IgD-negative memory B cell (primary cell): ENCODE measurements at regions not wholly inside any gene's neighbourhood (a gene's known extent, or its start where the extent isn't known, plus 50 kb on each side); places are given as distances from the start of the nearest gene placed in this dataset.

Source experiments
- H3K27ac Mint-ChIP-seq, 3 donors: one replicate each; pipeline ENCODE4 v1.8.0; 2020 to 2022; ENCODE audit warnings: mild to moderate bottlenecking in 3 of 3, mixed read lengths in 3 of 3, moderate library complexity in 1 of 3
- H3K27me3 Mint-ChIP-seq: one replicate; pipeline ENCODE4 v1.8.0; 2021; ENCODE audit warnings: mixed read lengths
- H3K36me3 Mint-ChIP-seq: one replicate; pipeline ENCODE4 v1.8.0; 2020; ENCODE audit warnings: mild to moderate bottlenecking, mixed read lengths
- H3K4me1 Mint-ChIP-seq, 3 donors: one replicate each; pipeline ENCODE4 v1.8.0; 2020 to 2022; ENCODE audit warnings: mixed read lengths in 3 of 3, mild to moderate bottlenecking in 1 of 3
- H3K4me3 Mint-ChIP-seq, 4 donors: one replicate each; pipeline ENCODE4 v1.8.0; 2020 to 2022; ENCODE audit warnings: mild to moderate bottlenecking in 4 of 4, mixed read lengths in 4 of 4, moderate library complexity in 3 of 4
- H3K9me3 Mint-ChIP-seq, 3 donors: one replicate each; pipeline ENCODE4 v1.8.0; 2020 to 2021; ENCODE audit warnings: mixed read lengths in 3 of 3, mild to moderate bottlenecking in 1 of 3

GRCh38 chr11:105456950-105457349 is 152.9 kb upstream of the GRIA4 start:
- Mint-ChIP-seq H3K36me3 (no peaks in the 10 kb centered on the region), H3K4me1 (no peaks in the 10 kb centered on the region), H3K9me3 (peaks cover 1 to 8% (median 1%) of the 10 kb centered on the region in 3 donors), H3K27ac (no peak overlapping the region), H3K4me3 (no peak overlapping the region), H3K27me3 (peaks cover 1% of the 10 kb centered on the region)

- H3K27me3 Mint-ChIP-seq: no peaks in the 10 kb centered on the region
- no peak overlapping the region for H3K4me3 Mint-ChIP-seq
- no peak overlapping the region for H3K27ac Mint-ChIP-seq
- no peaks in the 10 kb centered on the region for H3K36me3 Mint-ChIP-seq
- H3K9me3 Mint-ChIP-seq: peaks cover 0 to 14% (median 7%) of the 10 kb centered on the region in 3 donors
- no peaks in the 10 kb centered on the region for H3K4me1 Mint-ChIP-seq
Observed at GRCh38 chr11:105449100-105449734, 160.7 kb upstream of the GRIA4 start.

GRCh38 chr11:105448703-105449079 is 161.2 kb upstream of the GRIA4 start:
- H3K36me3 Mint-ChIP-seq: no peaks in the 10 kb centered on the region
- H3K4me1 Mint-ChIP-seq: no peaks in the 10 kb centered on the region
- H3K9me3 Mint-ChIP-seq: peaks cover 0 to 15% (median 8%) of the 10 kb centered on the region in 3 donors
- no peak overlapping the region for H3K27ac Mint-ChIP-seq
- no peak overlapping the region for H3K4me3 Mint-ChIP-seq
- no peaks in the 10 kb centered on the region for H3K27me3 Mint-ChIP-seq

- H3K27me3 Mint-ChIP-seq: no peaks in the 10 kb centered on the region
- no peaks in the 10 kb centered on the region for H3K36me3 Mint-ChIP-seq
- H3K27ac Mint-ChIP-seq: no peak overlapping the region
- no peak overlapping the region for H3K4me3 Mint-ChIP-seq
- peaks cover 0 to 15% (median 9%) of the 10 kb centered on the region in 3 donors for H3K9me3 Mint-ChIP-seq
- no peaks in the 10 kb centered on the region for H3K4me1 Mint-ChIP-seq
Observed at GRCh38 chr11:105447936-105448702, 161.8 kb upstream of the GRIA4 start.

GRCh38 chr11:105443623-105444022 is 166.2 kb upstream of the GRIA4 start:
- Mint-ChIP-seq H3K9me3 (peaks cover 0 to 15% (median 9%) of the 10 kb centered on the region in 3 donors), H3K27ac (no peak overlapping the region), H3K27me3 (no peaks in the 10 kb centered on the region), H3K4me3 (no peak overlapping the region), H3K4me1 (no peaks in the 10 kb centered on the region), H3K36me3 (no peaks in the 10 kb centered on the region)

- Mint-ChIP-seq H3K9me3 (no peaks in the 10 kb centered on the region), H3K36me3 (no peaks in the 10 kb centered on the region), H3K4me3 (no peak overlapping the region), H3K27ac (no peak overlapping the region), H3K27me3 (no peaks in the 10 kb centered on the region), H3K4me1 (no peaks in the 10 kb centered on the region)
Observed at GRCh38 chr11:105432241-105432995, 177.5 kb upstream of the GRIA4 start.

GRCh38 chr11:105429096-105429910 is 180.6 kb upstream of the GRIA4 start:
- H3K4me3 Mint-ChIP-seq: no peak overlapping the region
- H3K36me3 Mint-ChIP-seq: no peaks in the 10 kb centered on the region
- H3K9me3 Mint-ChIP-seq: no peaks in the 10 kb centered on the region
- no peaks in the 10 kb centered on the region for H3K4me1 Mint-ChIP-seq
- H3K27me3 Mint-ChIP-seq: no peaks in the 10 kb centered on the region
- no peak overlapping the region for H3K27ac Mint-ChIP-seq

GRCh38 chr11:105407101-105407500 is 202.8 kb upstream of the GRIA4 start:
- H3K4me1 Mint-ChIP-seq: no peaks in the 10 kb centered on the region

GRCh38 chr11:105401269-105401809 is 208.5 kb upstream of the GRIA4 start:
- no peak overlapping the region for H3K4me3 Mint-ChIP-seq
- no peaks in the 10 kb centered on the region for H3K36me3 Mint-ChIP-seq
- no peaks in the 10 kb centered on the region for H3K27me3 Mint-ChIP-seq
- H3K4me1 Mint-ChIP-seq: no peaks in the 10 kb centered on the region
- no peak overlapping the region for H3K27ac Mint-ChIP-seq
- peaks cover 0 to 5% (median 0%) of the 10 kb centered on the region in 3 donors for H3K9me3 Mint-ChIP-seq

More at GRCh38 chr11:105407101-105407500, 202.8 kb upstream of the GRIA4 start:
- Mint-ChIP-seq H3K9me3 (peaks cover 0 to 2% (median 0%) of the 10 kb centered on the region in 3 donors), H3K27me3 (no peaks in the 10 kb centered on the region), H3K36me3 (no peaks in the 10 kb centered on the region), H3K27ac (no peak overlapping the region), H3K4me3 (no peak overlapping the region)

GRCh38 chr11:105399511-105399910 is 210.4 kb upstream of the GRIA4 start:
- Mint-ChIP-seq H3K27ac (no peak overlapping the region), H3K4me1 (no peaks in the 10 kb centered on the region), H3K27me3 (no peaks in the 10 kb centered on the region), H3K4me3 (no peak overlapping the region), H3K36me3 (no peaks in the 10 kb centered on the region), H3K9me3 (peaks cover 0 to 5% (median 0%) of the 10 kb centered on the region in 3 donors)

- Mint-ChIP-seq H3K4me1 (no peaks in the 10 kb centered on the region), H3K27ac (no peak overlapping the region), H3K9me3 (peaks cover 0 to 5% (median 0%) of the 10 kb centered on the region in 3 donors), H3K4me3 (no peak overlapping the region), H3K36me3 (no peaks in the 10 kb centered on the region), H3K27me3 (no peaks in the 10 kb centered on the region)
Observed at GRCh38 chr11:105398636-105399035, 211.2 kb upstream of the GRIA4 start.

- Mint-ChIP-seq H3K36me3 (no peaks in the 10 kb centered on the region), H3K27ac (no peak overlapping the region), H3K4me3 (no peak overlapping the region), H3K9me3 (no peaks in the 10 kb centered on the region), H3K4me1 (no peaks in the 10 kb centered on the region), H3K27me3 (no peaks in the 10 kb centered on the region)
Observed at GRCh38 chr11:105393326-105393725, 216.5 kb upstream of the GRIA4 start.

- Mint-ChIP-seq H3K27ac (no peak overlapping the region), H3K4me1 (no peaks in the 10 kb centered on the region), H3K36me3 (no peaks in the 10 kb centered on the region), H3K27me3 (no peaks in the 10 kb centered on the region), H3K4me3 (no peak overlapping the region), H3K9me3 (no peaks in the 10 kb centered on the region)
Observed at GRCh38 chr11:105392556-105392955, 217.3 kb upstream of the GRIA4 start.

- Mint-ChIP-seq H3K36me3 (no peaks in the 10 kb centered on the region), H3K9me3 (no peaks in the 10 kb centered on the region), H3K4me3 (no peak overlapping the region), H3K27ac (no peak overlapping the region), H3K27me3 (no peaks in the 10 kb centered on the region), H3K4me1 (no peaks in the 10 kb centered on the region)
Observed at GRCh38 chr11:105389952-105390351, 219.9 kb upstream of the GRIA4 start.
